GM18505 (cell line): ENCODE measurements at regions not wholly inside any gene's neighbourhood (a gene's known extent, or its start where the extent isn't known, plus 50 kb on each side); places are given as distances from the start of the nearest gene placed in this dataset.
A peak's percentile ranks its signal among the peaks of the same experiment; 100 is the strongest.

Experiments
- ATAC-seq: cut with Tn5 transposase; IDR thresholded peaks from one replicate; pipeline ENCODE4 v1.9.1; 2021; ENCODE audit not compliant: unreplicated experiment
- POLR2A ChIP-seq: IDR thresholded peaks from 4 replicates; pipeline ENCODE4 v1.6.1; 2011; ENCODE audit warnings: borderline replicate concordance; ENCODE audit not compliant: insufficient read depth, insufficient read length; ENCODE audit errors: extremely low read depth

DNA sequence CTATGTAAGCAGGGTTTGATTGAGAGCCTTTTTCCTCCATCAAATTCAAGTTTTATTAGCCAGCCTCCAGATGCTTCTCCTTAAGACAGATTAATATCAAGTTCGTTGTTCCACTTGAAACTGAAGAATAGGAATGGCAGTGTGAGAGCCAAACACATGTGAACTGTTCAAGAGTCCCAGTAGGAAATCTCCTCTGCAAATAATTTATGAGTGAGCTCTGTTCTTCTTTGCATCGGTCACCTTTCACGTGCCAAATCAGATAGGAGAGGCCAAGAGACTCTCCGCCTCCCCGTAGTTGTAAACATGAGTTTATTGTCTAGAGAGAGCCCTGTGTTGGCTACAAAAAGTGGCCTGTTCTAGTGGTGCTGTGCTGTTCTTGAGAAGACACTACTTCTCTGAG lies 372.1 kb upstream of the NR2F2 start:
- no peak for ATAC-seq
- no peak for TF ChIP-seq POLR2A

DNA sequence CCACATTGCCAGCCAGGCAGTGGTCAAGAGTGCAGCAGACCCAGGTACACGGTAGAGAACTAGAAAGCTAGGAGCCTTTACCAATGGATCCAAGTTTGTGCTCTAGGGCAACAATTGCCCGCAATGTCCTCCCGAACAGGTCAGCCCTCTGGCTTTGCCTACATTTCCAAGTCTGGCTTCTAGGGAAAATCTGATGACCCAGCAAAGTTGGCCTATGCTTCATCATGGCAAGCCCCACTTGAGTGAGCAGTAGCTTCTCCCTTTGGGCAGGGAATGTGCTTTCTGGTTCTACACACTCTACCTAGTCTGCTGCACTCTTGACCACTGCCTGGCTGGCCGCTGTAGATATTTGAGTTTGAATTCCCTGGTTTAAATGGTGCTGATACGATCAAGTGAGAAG lies 361.6 kb upstream of the NR2F2 start:
- TF ChIP-seq POLR2A, result no peak

DNA sequence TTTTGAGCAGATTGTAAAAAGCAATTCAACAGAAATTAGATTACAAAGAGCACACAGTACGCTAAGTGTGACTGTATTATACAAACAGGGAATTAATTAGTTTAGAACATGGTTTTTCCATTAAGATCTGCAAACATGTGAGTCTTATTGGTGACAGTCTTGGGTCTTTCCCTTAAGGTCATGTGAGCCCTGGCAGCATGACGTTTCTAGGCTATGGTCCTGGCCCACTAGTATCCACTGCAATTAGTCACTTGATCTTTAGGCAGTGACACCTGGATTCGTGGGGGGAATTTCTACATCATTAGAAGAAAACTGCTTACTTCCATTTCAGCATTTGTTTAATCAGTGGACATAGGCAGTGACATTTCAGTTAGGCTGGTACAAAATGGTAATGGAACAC lies 360.2 kb upstream of the NR2F2 start:
- ATAC-seq, result no peak
- TF ChIP-seq POLR2A, result no peak

More for the DNA sequence above, 361.6 kb upstream of the NR2F2 start:
- ATAC-seq, result no peak

DNA sequence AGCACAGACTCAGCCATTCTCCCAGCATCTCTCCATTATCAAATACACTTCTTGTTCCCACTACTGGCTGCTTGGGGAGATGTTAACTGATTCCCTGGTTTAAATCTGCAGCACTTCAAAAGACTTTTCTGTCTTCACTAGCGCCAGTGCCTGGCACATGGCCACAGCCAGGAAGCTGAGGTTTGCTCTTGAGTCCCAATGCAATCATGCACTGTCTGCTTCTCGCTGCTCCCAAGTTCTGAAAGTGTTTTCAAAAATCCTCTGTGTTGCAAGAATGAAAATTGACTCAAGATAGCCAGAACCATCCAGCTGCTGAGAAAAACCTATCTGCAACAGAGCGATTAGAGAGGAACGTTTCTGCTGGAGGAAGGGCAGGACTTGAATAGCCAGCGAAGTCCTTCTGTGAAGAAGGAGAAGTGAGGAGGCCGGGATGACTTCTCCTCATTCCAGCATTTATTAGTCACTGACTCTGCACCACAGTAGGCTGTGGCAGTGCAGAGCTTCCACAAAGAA lies 358.4 kb upstream of the NR2F2 start:
- ATAC-seq, result no peak
- TF ChIP-seq POLR2A, result no peak

DNA sequence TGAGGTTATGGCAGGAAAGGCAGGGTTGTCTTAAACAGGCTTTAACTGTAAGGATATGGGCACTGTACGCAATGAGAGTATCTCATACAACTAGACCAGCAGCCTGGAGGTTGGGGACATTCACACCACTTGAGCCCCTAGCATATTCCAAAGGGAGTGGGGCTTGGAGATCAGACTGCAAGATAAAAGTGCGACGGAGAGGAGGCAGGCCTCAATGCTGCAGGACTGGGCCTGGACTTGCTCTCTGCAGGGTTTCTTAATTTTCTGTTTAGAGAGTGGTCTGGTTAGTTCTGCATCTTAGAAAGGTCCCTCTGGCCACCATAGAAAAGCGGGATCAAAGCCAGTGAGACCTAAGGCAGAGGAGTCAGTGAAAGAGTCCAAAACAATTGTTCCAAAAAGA lies 357.7 kb upstream of the NR2F2 start:
- ATAC-seq, result no peak
- TF ChIP-seq POLR2A, result no peak

DNA sequence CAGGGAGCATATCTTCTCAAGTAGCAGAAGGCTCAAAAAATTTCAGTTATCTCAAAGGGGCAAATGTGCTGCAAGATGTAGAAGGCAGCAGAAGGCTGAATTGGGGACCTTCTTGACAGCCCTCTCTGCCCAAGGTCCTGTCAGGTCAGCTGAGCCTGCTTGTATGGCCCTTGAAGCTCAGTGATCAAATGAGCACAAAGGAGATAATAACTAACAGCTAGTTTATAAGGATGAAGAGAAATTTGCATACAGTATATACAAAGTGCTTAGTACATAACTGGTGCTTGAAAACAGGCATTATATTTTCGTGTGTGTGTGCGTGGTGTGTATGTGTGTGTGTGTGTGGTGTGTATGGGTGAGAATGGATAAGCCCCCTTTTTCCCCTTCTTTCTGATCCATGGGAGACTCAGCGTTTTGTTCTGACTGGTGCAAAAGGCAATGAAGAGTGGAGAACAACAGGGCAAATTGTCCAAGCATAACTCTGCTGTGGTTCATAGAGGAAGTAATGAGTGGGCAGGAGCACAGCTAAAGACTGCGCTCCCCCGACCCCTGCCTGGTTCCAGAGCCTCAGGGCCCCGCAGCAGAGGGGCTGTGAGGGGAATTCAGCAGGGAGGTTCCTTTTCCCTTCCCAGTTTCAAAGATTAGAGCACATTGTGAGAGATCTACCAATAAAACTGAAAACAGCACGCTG lies 356.8 kb upstream of the NR2F2 start:
- ATAC-seq, result peak; percentile 81
- TF ChIP-seq POLR2A, result no peak

DNA sequence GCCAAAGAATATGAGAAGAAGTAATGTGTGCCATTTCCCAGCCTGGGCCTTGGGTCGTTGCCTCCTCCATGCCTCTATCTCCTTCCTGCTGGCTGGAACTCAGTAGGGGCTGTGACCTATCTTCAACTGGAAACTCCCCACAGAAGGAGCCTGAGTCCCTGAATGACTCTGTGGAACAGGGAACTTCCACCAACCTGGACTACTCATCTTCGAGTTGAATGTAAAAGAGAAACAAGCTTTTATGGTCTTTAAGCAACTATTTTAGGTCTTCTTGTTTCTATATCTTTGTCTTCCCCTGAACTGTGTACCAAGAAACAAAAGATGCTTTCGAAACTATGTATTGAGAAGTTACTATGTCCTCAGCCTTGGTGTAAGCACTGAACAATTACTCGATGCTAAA lies 355.3 kb upstream of the NR2F2 start:
- TF ChIP-seq POLR2A, result no peak

DNA sequence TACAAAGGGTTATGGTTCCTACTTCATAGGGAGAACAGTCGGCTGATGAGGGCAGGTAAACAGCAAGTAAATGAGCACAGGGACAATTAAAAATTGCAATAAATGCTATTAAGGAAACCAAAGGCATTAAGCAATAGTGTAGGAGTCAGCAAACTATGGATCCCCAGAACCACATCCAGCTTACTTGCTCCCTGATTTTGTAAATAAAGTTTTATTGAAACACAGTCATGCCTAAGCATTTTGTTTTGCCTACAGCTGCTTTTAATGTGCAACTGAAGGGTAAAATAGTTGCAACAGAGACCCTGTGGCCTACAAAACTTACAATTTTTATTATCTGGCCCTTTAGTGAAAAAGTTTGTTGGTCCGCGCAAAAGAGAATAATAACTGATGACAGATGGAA lies 351.2 kb upstream of the NR2F2 start:
- no peak for TF ChIP-seq POLR2A
- ATAC-seq, result no peak

More for the DNA sequence above, 355.3 kb upstream of the NR2F2 start:
- peak; percentile 52 for ATAC-seq

DNA sequence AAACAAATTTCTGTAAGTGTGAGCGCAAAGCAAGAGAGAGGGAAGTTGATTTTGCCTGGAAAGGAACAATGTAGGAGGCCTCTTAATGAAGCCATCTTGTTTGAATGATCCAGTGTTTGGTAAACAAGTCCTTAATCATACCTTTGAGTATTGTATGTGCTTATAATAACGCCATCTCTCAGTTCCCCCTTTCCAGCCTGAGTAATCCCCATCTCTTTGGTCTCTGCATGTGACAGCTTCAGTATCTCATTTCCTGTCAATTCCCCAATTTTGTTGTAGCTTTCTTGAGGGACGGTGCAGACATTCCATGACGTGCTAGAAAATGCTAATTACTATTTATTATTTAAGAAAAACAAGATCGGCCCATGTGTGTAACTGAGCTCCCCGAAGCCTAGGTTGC lies 349.3 kb upstream of the NR2F2 start:
- TF ChIP-seq POLR2A, result no peak
- no peak for ATAC-seq

DNA sequence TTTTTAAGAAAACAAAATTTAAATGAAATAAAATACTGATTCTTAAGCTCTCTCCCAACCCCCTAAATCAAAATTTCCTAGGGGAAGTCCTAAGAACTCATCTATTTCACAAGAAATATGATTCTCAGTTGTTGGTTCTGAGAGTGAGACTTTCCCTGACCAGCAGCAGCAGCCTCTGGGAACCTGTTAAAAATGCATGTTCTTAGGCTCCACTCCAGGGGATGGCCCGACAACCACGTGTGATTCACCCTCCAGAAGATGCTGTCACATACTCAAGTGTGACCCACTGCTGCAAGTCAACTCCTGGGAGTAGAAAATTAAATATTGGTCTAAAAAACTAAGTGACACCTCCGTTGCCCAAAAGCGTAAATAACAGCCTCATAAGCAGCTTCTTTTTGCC lies 343.2 kb upstream of the NR2F2 start:
- no peak for TF ChIP-seq POLR2A
- ATAC-seq, result no peak

DNA sequence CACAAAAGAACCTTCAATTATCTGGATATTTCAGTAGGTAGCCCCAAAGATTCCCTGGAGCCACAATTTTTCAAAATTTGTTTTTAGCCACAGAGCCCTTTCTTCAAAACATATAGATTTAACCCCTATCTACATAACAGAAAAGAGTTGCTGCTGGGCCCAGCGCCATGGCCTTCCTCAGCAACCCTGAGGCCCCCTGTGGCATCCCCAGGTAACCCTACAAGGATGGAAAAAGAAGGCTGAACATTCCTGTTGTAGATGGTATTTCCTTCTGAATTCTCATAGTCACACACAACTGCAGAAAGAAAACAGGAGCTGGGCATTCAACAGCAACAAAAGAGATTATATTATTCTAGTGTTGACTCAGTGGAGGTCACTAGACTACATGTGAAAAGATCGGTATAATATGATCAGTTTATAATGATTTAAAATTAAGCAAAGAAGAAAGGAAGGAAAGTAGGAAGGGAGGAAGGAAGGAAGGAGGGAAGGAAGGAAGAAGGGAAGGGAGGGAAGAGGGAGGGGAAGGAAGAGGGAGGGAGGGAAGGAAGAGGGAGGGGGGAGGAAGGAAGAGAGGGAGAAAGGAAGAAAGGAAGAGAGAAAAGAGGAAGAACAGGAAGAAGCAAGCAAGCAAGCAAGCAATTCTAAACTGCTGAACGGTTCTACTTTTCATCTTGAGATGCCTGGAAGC lies 342.5 kb upstream of the NR2F2 start:
- ATAC-seq, result no peak
- no peak for TF ChIP-seq POLR2A

DNA sequence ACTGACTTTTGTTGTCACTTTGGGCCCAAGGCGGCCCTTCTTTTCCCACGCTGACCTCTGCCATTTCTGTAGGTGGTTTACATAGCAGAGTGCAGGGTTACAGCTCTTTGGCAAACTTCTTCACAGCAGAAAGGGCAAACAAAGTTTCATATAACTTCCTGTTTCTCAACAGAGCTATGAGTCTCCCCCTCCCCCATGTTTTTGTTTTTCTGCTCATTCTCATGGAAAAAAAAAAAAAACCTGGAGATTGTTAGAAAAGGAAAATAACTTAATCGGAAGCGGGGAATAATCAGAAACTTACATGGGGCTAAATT lies 342.0 kb upstream of the NR2F2 start:
- peak; percentile 52 for ATAC-seq
- TF ChIP-seq POLR2A, result no peak

DNA sequence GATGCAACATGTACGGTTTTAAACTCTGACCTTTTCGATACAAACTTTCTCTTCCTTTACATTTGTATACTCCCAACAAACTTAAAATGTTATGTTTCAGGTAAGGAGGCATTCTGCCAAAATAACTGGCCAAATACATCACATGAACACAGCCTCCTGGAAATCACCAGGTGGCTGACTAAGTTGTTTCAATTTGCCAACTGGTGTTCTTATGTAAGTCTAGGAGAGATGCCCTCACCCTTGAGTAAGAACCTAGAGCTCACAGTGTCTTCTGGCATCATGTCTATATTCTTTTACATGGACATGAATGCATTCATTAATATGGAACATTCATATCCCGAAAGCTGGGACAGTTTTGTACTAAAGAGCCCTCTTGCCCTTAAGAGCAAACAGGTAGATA lies 341.1 kb upstream of the NR2F2 start:
- TF ChIP-seq POLR2A, result no peak
- no peak for ATAC-seq

DNA sequence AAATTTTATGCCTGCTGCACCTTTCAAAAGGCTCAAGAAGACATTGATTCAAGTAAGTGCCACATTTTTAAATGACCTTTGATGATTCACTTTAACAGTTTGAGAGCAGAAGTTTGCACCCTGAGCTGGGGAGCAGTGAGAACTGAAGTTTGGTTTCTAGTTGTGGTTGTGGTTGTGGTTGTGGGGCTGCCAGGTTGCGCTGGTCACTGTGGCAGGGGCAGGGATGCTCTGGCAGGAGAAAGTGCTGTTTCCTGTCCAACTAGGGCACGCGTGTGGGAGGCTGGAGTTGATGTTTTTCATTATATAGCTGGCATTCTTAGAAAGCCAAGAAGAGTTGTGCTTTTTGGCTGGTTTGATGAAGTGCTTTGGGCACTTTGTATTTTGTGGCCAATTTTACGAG lies 339.7 kb upstream of the NR2F2 start:
- no peak for ATAC-seq
- no peak for TF ChIP-seq POLR2A

DNA sequence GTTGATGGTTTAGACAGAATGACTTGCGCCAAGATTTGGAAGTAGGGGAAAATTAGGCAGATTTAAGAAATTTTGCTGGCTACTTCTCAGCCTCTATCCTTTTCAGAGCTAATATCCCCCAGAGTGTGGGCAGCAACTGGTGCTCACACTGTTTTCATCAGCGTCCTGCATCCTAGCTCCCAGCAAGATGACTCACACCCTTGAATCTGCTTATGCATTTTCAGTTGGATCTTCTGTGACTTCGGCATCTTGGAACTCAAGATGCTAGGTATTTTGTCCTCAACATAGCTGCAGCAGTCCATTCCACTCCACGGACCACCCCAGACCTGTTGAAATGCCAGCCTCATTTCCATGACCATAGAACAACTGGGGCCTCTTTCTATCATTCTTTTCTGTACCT lies 336.1 kb upstream of the NR2F2 start:
- no peak for TF ChIP-seq POLR2A
- ATAC-seq, result no peak

DNA sequence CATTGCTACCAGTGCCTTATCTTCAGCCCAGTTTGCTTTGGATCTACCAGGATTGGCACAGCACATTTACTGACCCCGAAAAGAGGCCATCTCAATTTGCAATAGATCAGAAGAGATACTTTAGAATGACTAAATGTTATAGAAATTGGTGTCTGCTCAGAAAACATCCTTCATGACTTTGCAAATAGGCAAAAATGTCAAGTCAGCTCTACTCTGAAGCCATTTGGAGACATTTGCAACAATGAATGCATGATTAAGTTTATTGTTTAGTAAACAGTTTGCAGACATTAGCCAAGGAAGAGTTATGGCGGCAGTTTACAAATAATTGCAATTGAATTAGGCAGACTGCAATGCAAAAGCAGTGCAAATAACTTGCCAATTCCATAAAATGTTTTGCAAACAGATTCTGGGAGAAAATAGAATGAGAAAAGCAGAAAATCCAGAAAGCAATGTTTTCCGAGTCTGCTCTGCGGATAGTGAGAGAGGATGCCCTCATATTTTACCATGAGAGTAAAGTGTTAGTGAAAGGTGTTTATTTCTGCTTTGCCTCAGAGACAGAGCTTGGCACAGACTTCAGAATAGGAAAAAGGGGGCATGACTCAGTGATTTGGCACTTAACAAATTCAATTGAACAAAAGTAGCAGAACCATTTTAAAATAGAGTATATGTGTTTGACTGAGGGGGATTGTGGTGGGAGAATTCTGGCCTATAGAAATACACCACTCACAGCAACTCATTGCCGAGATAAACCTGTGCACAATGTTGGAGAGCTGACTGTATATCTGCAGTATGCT lies 334.9 kb upstream of the NR2F2 start:
- TF ChIP-seq POLR2A, result no peak
- ATAC-seq, result no peak
